Ovary (tissue), 3 donors: ENCODE measurements at regions not wholly inside any gene's neighbourhood (a gene's known extent, or its start where the extent isn't known, plus 50 kb on each side); places are given as distances from the start of the nearest gene placed in this dataset.

Source experiments
- CTCF ChIP-seq, 3 donors: fragments of 450-650 bp in 2 of 3; fragments of 200-600 bp in 1 of 3; IDR thresholded peaks; one replicate each; pipeline versions ENCODE4 v1.5.1 to v1.8.0; 2016 to 2022; ENCODE audit warnings: antibody characterized with exemption in 3 of 3, mild to moderate bottlenecking in 1 of 3
- POLR2A ChIP-seq: fragments of 450-650 bp; IDR thresholded peaks from one replicate; pipeline ENCODE4 v1.6.1; 2017; ENCODE audit warnings: antibody characterized with exemption, mild to moderate bottlenecking, moderate library complexity
- donor health status: DM: no; HTN: no; CAD: no.

GRCh38 chr13:34412295-34412694 lies 529.8 kb upstream of the NBEA start:
- TF ChIP-seq CTCF (IDR thresholded peaks at IDR 0.05), result no peak
- no peak for TF ChIP-seq POLR2A
